HG02870 (cell line): ENCODE measurements at regions not wholly inside any gene's neighbourhood (a gene's known extent, or its start where the extent isn't known, plus 50 kb on each side); places are given as distances from the start of the nearest gene placed in this dataset.

ENCODE experiments used
- ATAC-seq: cut with Tn5 transposase; IDR thresholded peaks from one replicate; pipeline ENCODE4 v1.9.1; 2021; ENCODE audit warnings: mild to moderate bottlenecking, moderate library complexity; ENCODE audit not compliant: unreplicated experiment

GRCh38 chr3:69579306-69580041, 159.8 kb upstream of the MITF start:
- ATAC-seq, result no peak

- ATAC-seq, result no peak
Measured at GRCh38 chr3:69569520-69569919, 169.7 kb upstream of the MITF start.

GRCh38 chr3:69568951-69569350, 170.3 kb upstream of the MITF start:
- ATAC-seq, result no peak

- no peak for ATAC-seq
Measured at GRCh38 chr3:69568458-69568857, 170.8 kb upstream of the MITF start.

GRCh38 chr3:69567710-69568052, 171.6 kb upstream of the MITF start:
- no peak for ATAC-seq

- no peak for ATAC-seq
Measured at GRCh38 chr3:69567023-69567709, 172.1 kb upstream of the MITF start.

GRCh38 chr3:69566275-69566674, 173.0 kb upstream of the MITF start:
- ATAC-seq, result no peak

- no peak for ATAC-seq
Measured at GRCh38 chr3:69565316-69565715, 173.9 kb upstream of the MITF start.

GRCh38 chr3:69563981-69564380, 175.3 kb upstream of the MITF start:
- ATAC-seq, result no peak

- ATAC-seq, result no peak
Measured at GRCh38 chr3:69563151-69563550, 176.1 kb upstream of the MITF start.

- no peak for ATAC-seq
Measured at GRCh38 chr3:69562020-69562419, 176.1 kb upstream of the FRMD4B start.

GRCh38 chr3:69560818-69561217, 174.9 kb upstream of the FRMD4B start:
- no peak for ATAC-seq

GRCh38 chr3:69560116-69560515, 174.2 kb upstream of the FRMD4B start:
- no peak for ATAC-seq

GRCh38 chr3:69558912-69559311, 173.0 kb upstream of the FRMD4B start:
- ATAC-seq, result no peak

- no peak for ATAC-seq
Measured at GRCh38 chr3:69554576-69554975, 168.7 kb upstream of the FRMD4B start.

GRCh38 chr3:69553888-69554287, 168.0 kb upstream of the FRMD4B start:
- no peak for ATAC-seq

- no peak for ATAC-seq
Measured at GRCh38 chr3:69547461-69547880, 161.6 kb upstream of the FRMD4B start.

- ATAC-seq, result no peak
Measured at GRCh38 chr3:69542805-69543429, 157.0 kb upstream of the FRMD4B start.

GRCh38 chr3:69542089-69542804, 156.4 kb upstream of the FRMD4B start:
- no peak for ATAC-seq

- ATAC-seq, result no peak
Measured at GRCh38 chr3:69541711-69542088, 155.8 kb upstream of the FRMD4B start.

GRCh38 chr3:69540706-69541581, 155.1 kb upstream of the FRMD4B start:
- ATAC-seq, result no peak
